ENCODE measurements at regions not wholly inside any gene's neighbourhood (a gene's known extent, or its start where the extent isn't known, plus 50 kb on each side); places are given as distances from the start of the nearest gene placed in this dataset.

GRCh38 chr1:79478728-79479373 is 472.3 kb upstream of the ADGRL4 start:
- DNase-seq (ENCODE audit: low read depth in 2 of 3, low spot score in 2 of 3) = no peak

GRCh38 chr1:79478160-79478559 is 471.6 kb upstream of the ADGRL4 start:
- DNase-seq (ENCODE audit: low read depth in 2 of 3, low spot score in 2 of 3) = no peak

- DNase-seq (ENCODE audit: low read depth in 2 of 3, low spot score in 2 of 3) = no peak
Observed at GRCh38 chr1:79472067-79472656, 465.6 kb upstream of the ADGRL4 start.

- no peak for DNase-seq (ENCODE audit: low read depth in 2 of 3, low spot score in 2 of 3)
Observed at GRCh38 chr1:79469139-79469538, 462.6 kb upstream of the ADGRL4 start.

GRCh38 chr1:79460773-79461436 is 454.4 kb upstream of the ADGRL4 start:
- no peak for DNase-seq (ENCODE audit: low read depth in 2 of 3, low spot score in 2 of 3)

GRCh38 chr1:79457562-79458224 is 451.2 kb upstream of the ADGRL4 start:
- no peak for DNase-seq (ENCODE audit: low read depth in 2 of 3, low spot score in 2 of 3)

- DNase-seq (ENCODE audit: low read depth in 2 of 3, low spot score in 2 of 3) = no peak
Observed at GRCh38 chr1:79448426-79448825, 441.9 kb upstream of the ADGRL4 start.

GRCh38 chr1:79441238-79441637 is 434.7 kb upstream of the ADGRL4 start:
- no peak for DNase-seq (ENCODE audit: low read depth in 2 of 3, low spot score in 2 of 3)

GRCh38 chr1:79437540-79437939 is 431.0 kb upstream of the ADGRL4 start:
- no peak for DNase-seq (ENCODE audit: low read depth in 2 of 3, low spot score in 2 of 3)

GRCh38 chr1:79431340-79431739 is 424.8 kb upstream of the ADGRL4 start:
- no peak for DNase-seq (ENCODE audit: low read depth in 2 of 3, low spot score in 2 of 3)

GRCh38 chr1:79430437-79430836 is 423.9 kb upstream of the ADGRL4 start:
- DNase-seq (ENCODE audit: low read depth in 2 of 3, low spot score in 2 of 3) = no peak

- DNase-seq (ENCODE audit: low read depth in 2 of 3, low spot score in 2 of 3) = no peak
Observed at GRCh38 chr1:79422726-79423125, 416.2 kb upstream of the ADGRL4 start.

- DNase-seq (ENCODE audit: low read depth in 2 of 3, low spot score in 2 of 3) = no peak
Observed at GRCh38 chr1:79398501-79398900, 392.0 kb upstream of the ADGRL4 start.

GRCh38 chr1:79396901-79397300 is 390.4 kb upstream of the ADGRL4 start:
- DNase-seq (ENCODE audit: low read depth in 2 of 3, low spot score in 2 of 3) = no peak

GRCh38 chr1:79388694-79389361 is 382.3 kb upstream of the ADGRL4 start:
- no peak for DNase-seq (ENCODE audit: low read depth in 2 of 3, low spot score in 2 of 3)

- DNase-seq (ENCODE audit: low read depth in 2 of 3, low spot score in 2 of 3) = no peak
Observed at GRCh38 chr1:79386730-79387129, 380.2 kb upstream of the ADGRL4 start.

GRCh38 chr1:79380078-79380477 is 373.5 kb upstream of the ADGRL4 start:
- DNase-seq (ENCODE audit: low read depth in 2 of 3, low spot score in 2 of 3) = no peak

GRCh38 chr1:79376106-79376505 is 369.6 kb upstream of the ADGRL4 start:
- no peak for DNase-seq (ENCODE audit: low read depth in 2 of 3, low spot score in 2 of 3)

- no peak for DNase-seq (ENCODE audit: low read depth in 2 of 3, low spot score in 2 of 3)
Observed at GRCh38 chr1:79375352-79375751, 368.8 kb upstream of the ADGRL4 start.

GRCh38 chr1:79374397-79374796 is 367.9 kb upstream of the ADGRL4 start:
- DNase-seq (ENCODE audit: low read depth in 2 of 3, low spot score in 2 of 3) = no peak

GRCh38 chr1:79373481-79374125 is 367.1 kb upstream of the ADGRL4 start:
- DNase-seq (ENCODE audit: low read depth in 2 of 3, low spot score in 2 of 3) = no peak
